IMR-90 (cell line): ENCODE measurements at regions not wholly inside any gene's neighbourhood (a gene's known extent, or its start where the extent isn't known, plus 50 kb on each side); places are given as distances from the start of the nearest gene placed in this dataset.
"Not testable (repeated sequence)": the region's sequence is repeated elsewhere in the genome, so short reads cannot be mapped to it uniquely, and the experiment has no call there.

Experiments
- ATAC-seq: fragments of 200-7000 bp; cut with Tn5 transposase; 2 replicates; pipeline ENCODE4 v1.9.1; 2020; ENCODE audit warnings: low read depth, mild to moderate bottlenecking, moderate library complexity
- BruUV-seq: library from RNA; stranded (reverse); fragments of 400-500 nt; replicated peaks from 2 replicates; lab custom pipeline; 2021; lab: Mats Ljungman, UMichigan
- CTCF ChIA-PET: fragments of 300-600 bp; formaldehyde crosslinking; extraction: SDS; loops from one replicate; lab custom pipeline; 2021; ENCODE audit warnings: antibody characterized with exemption; lab: Yijun Ruan, JAX
- POLR2A ChIA-PET: fragments of 300-600 bp; sonication (Branson Sonifier 250); formaldehyde crosslinking; loops from one replicate; lab custom pipeline; 2022; ENCODE audit warnings: antibody characterized with exemption; ENCODE audit not compliant: unreplicated experiment; lab: Charles Lee
- DNase-seq: peaks from one replicate; pipeline ENCODE4 v3.0.0; 2013
- H2AFZ ChIP-seq: replicated peaks from 2 replicates; pipeline ENCODE3; 2013; ENCODE audit warnings: low read length, mild to moderate bottlenecking; ENCODE audit not compliant: poor library complexity
- H2AK5ac ChIP-seq: 2 replicates; pipeline ENCODE4 v1.6.1; 2013; ENCODE audit warnings: low read depth, low read length, inconsistent platforms
- H2AK9ac ChIP-seq: replicated peaks from 2 replicates; pipeline ENCODE3; 2013; ENCODE audit warnings: mild to moderate bottlenecking, low read depth, low read length, moderate library complexity; ENCODE audit not compliant: poor library complexity
- H2BK120ac ChIP-seq: 2 replicates; pipeline ENCODE4 v1.6.1; 2013; ENCODE audit warnings: low read depth, low read length, inconsistent platforms
- H2BK15ac ChIP-seq: 3 replicates; pipeline ENCODE4 v1.6.1; 2013; ENCODE audit warnings: low read depth, low read length, inconsistent platforms
- H2BK20ac ChIP-seq: 2 replicates; pipeline ENCODE4 v1.6.1; 2013; ENCODE audit warnings: low read depth, mild to moderate bottlenecking, inconsistent platforms, low read length, moderate library complexity
- H2BK5ac ChIP-seq: 2 replicates; pipeline ENCODE4 v1.6.1; 2013; ENCODE audit warnings: mild to moderate bottlenecking, low read depth, low read length, inconsistent platforms; ENCODE audit not compliant: poor library complexity, severe bottlenecking
- H3K14ac ChIP-seq: replicated peaks from 2 replicates; pipeline ENCODE4 v1.6.1; 2013; ENCODE audit warnings: low read depth, low read length, inconsistent platforms
- H3K18ac ChIP-seq: 2 replicates; pipeline ENCODE4 v1.6.1; 2013; ENCODE audit warnings: low read depth, low read length, control low read depth
- H3K23ac ChIP-seq: 2 replicates; pipeline ENCODE4 v1.6.1; 2013; ENCODE audit warnings: low read depth, low read length, inconsistent platforms
- H3K27ac ChIP-seq: 2 replicates; pipeline ENCODE4 v1.5.1; 2013; ENCODE audit warnings: mild to moderate bottlenecking, control low read depth, low read length; ENCODE audit not compliant: insufficient read depth
- H3K27me3 ChIP-seq: 2 replicates; pipeline ENCODE4 v1.6.1; 2013; ENCODE audit warnings: low read length; ENCODE audit not compliant: control insufficient read depth, insufficient read depth
- H3K36me3 ChIP-seq: 2 replicates; pipeline ENCODE4 v1.6.1; 2013; ENCODE audit warnings: low read length, mixed read lengths; ENCODE audit not compliant: control insufficient read depth, insufficient read depth
- H3K4ac ChIP-seq: 2 replicates; pipeline ENCODE4 v1.6.1; 2013; ENCODE audit warnings: low read depth, low read length, inconsistent platforms
- H3K4me1 ChIP-seq: 2 replicates; pipeline ENCODE4 v1.6.1; 2013; ENCODE audit warnings: low read length, mixed read lengths; ENCODE audit not compliant: control insufficient read depth, insufficient read depth
- H3K4me2 ChIP-seq: 2 replicates; pipeline ENCODE4 v1.6.1; 2013; ENCODE audit warnings: low read depth, mild to moderate bottlenecking, control low read depth, low read length, moderate library complexity
- H3K4me3 ChIP-seq: 2 replicates; pipeline ENCODE4 v1.5.1; 2013; ENCODE audit warnings: low read depth, mild to moderate bottlenecking, control low read depth, low read length, moderate library complexity; ENCODE audit not compliant: insufficient read depth
- H3K56ac ChIP-seq: 2 replicates; pipeline ENCODE4 v1.6.1; 2013; ENCODE audit warnings: low read length, inconsistent platforms; ENCODE audit not compliant: insufficient read depth; ENCODE audit errors: extremely low read depth
- H3K79me1 ChIP-seq, 2 experiments: 2 replicates each; pipeline ENCODE4 v1.6.1; 2013; ENCODE audit warnings: low read length in 2 of 2, inconsistent platforms in 1 of 2, low read depth in 1 of 2
- H3K9ac ChIP-seq: 2 replicates; pipeline ENCODE4 v1.6.1; 2013; ENCODE audit warnings: low read depth, low read length, control low read depth
- H3K9me1 ChIP-seq: 2 replicates; pipeline ENCODE4 v1.6.1; 2013; ENCODE audit warnings: low read length, inconsistent platforms; ENCODE audit not compliant: insufficient read depth
- H3K9me3 ChIP-seq: 2 replicates; pipeline ENCODE4 v1.6.1; 2013; ENCODE audit warnings: low read length; ENCODE audit not compliant: control insufficient read depth, insufficient read depth
- H4K20me1 ChIP-seq: 2 replicates; pipeline ENCODE4 v1.6.1; 2013; ENCODE audit warnings: low read length, inconsistent platforms; ENCODE audit not compliant: insufficient read depth
- H4K5ac ChIP-seq: 2 replicates; pipeline ENCODE4 v1.6.1; 2013; ENCODE audit warnings: mild to moderate bottlenecking, low read depth, low read length, control low read depth
- H4K8ac ChIP-seq, 2 experiments: 2 replicates each; pipeline ENCODE4 v1.6.1; 2013; ENCODE audit warnings: low read depth in 2 of 2, low read length in 2 of 2, control low read depth in 1 of 2, inconsistent platforms in 1 of 2
- H4K91ac ChIP-seq: 2 replicates; pipeline ENCODE4 v1.6.1; 2013; ENCODE audit warnings: low read depth, low read length, inconsistent platforms; ENCODE audit not compliant: insufficient read depth
- WGBS, 2 experiments: methylation state at CpG; one replicate each; pipeline versions ENCODE4 v1.1.5 to v1.1.7; 2013; ENCODE audit warnings: missing lambda C conversion rate in 2 of 2; ENCODE audit not compliant: insufficient read length in 1 of 2; ENCODE audit errors: extremely low coverage in 2 of 2; 5-methylcytosine and 5-hydroxymethylcytosine counted together
- dilution Hi-C: fragments of 300-500 bp; cut with HindIII; formaldehyde crosslinking; loops from one replicate; pipeline ENCODE4 v1.14.3; 2018; ENCODE audit warnings: low sequenced_read_pairs; ENCODE audit not compliant: unreplicated experiment
- in situ Hi-C: fragments of 300-500 bp; cut with MboI; formaldehyde crosslinking; loops from 3 replicates; pipeline ENCODE4 v1.14.3; 2019; ENCODE audit warnings: low sequenced_read_pairs, inconsistent platforms, mixed read lengths
- intact Hi-C: fragments of 100-400 bp; cut with micrococcal nuclease; formaldehyde crosslinking; loops from 2 replicates; pipeline ENCODE4 v1.10.0; 2022

- H3K79me1 ChIP-seq, H3K4me1 ChIP-seq, BruUV-seq, H4K91ac ChIP-seq, H2AK5ac ChIP-seq, H3K14ac ChIP-seq, H2BK120ac ChIP-seq, H3K4me2 ChIP-seq, H3K27me3 ChIP-seq, H2BK15ac ChIP-seq, POLR2A ChIA-PET, dilution Hi-C loops, H2BK5ac ChIP-seq, H3K23ac ChIP-seq, H3K27ac ChIP-seq, H4K20me1 ChIP-seq, H4K8ac ChIP-seq, H3K9me1 ChIP-seq, H3K9me3 ChIP-seq, DNase-seq, H3K36me3 ChIP-seq, H3K18ac ChIP-seq, H2AFZ ChIP-seq, H4K5ac ChIP-seq, H3K56ac ChIP-seq, H2AK9ac ChIP-seq, CTCF ChIA-PET, H3K9ac ChIP-seq, H2BK20ac ChIP-seq, H3K4me3 ChIP-seq, ATAC-seq, H3K4ac ChIP-seq: not testable (repeated sequence)
- WGBS, 2 experiments = no CpG with 5 or more reads among the region's 4 CpGs
- intact Hi-C loops (loop anchor here (10.0 kb wide), 1 partner anchor 725 kb away; no protein-coding TSS in a partner anchor), in situ Hi-C loops (loop anchor here (25.0 kb wide), 1 partner anchor 572 kb away; the partner anchor contains the start of gene NRP1)
Measured at GRCh38 chr10:33909476-33909875, 575.0 kb upstream of the NRP1 start.
